NCI-H460 (cell line): ENCODE measurements at regions not wholly inside any gene's neighbourhood (a gene's known extent, or its start where the extent isn't known, plus 50 kb on each side); places are given as distances from the start of the nearest gene placed in this dataset.

Experiments
- DNase-seq: peaks from one replicate; pipeline ENCODE4 v3.0.0-alpha.2; 2016; ENCODE audit warnings: low read depth; ENCODE audit errors: extremely low read depth

GRCh38 chr3:168341956-168342936 lies 246.5 kb upstream of the GOLIM4 start:
- peak; percentile 48 for DNase-seq

- no peak for DNase-seq
Measured at GRCh38 chr3:168341192-168341815, 245.6 kb upstream of the GOLIM4 start.

- no peak for DNase-seq
Measured at GRCh38 chr3:168338161-168338560, 242.4 kb upstream of the GOLIM4 start.

GRCh38 chr3:168336276-168336675 lies 240.6 kb upstream of the GOLIM4 start:
- no peak for DNase-seq

- no peak for DNase-seq
Measured at GRCh38 chr3:168333410-168333935, 237.7 kb upstream of the GOLIM4 start.

- DNase-seq, result no peak
Measured at GRCh38 chr3:168331756-168332155, 236.0 kb upstream of the GOLIM4 start.

- DNase-seq, result no peak
Measured at GRCh38 chr3:168330983-168331382, 235.3 kb upstream of the GOLIM4 start.

- DNase-seq, result no peak
Measured at GRCh38 chr3:168327856-168328255, 232.1 kb upstream of the GOLIM4 start.

- no peak for DNase-seq
Measured at GRCh38 chr3:168325684-168326083, 230.0 kb upstream of the GOLIM4 start.

GRCh38 chr3:168322941-168323340 lies 227.2 kb upstream of the GOLIM4 start:
- no peak for DNase-seq

GRCh38 chr3:168314166-168314565 lies 218.4 kb upstream of the GOLIM4 start:
- DNase-seq, result no peak

GRCh38 chr3:168312984-168313383 lies 217.3 kb upstream of the GOLIM4 start:
- no peak for DNase-seq

GRCh38 chr3:168307893-168308292 lies 212.2 kb upstream of the GOLIM4 start:
- DNase-seq, result no peak

- DNase-seq, result no peak
Measured at GRCh38 chr3:168295027-168295426, 199.3 kb upstream of the GOLIM4 start.

- DNase-seq, result no peak
Measured at GRCh38 chr3:168292296-168292695, 196.6 kb upstream of the GOLIM4 start.

- no peak for DNase-seq
Measured at GRCh38 chr3:168289471-168290008, 193.8 kb upstream of the GOLIM4 start.

- no peak for DNase-seq
Measured at GRCh38 chr3:168288511-168289401, 193.0 kb upstream of the GOLIM4 start.

GRCh38 chr3:168285506-168285905 lies 189.8 kb upstream of the GOLIM4 start:
- DNase-seq, result no peak

GRCh38 chr3:168284728-168285127 lies 189.0 kb upstream of the GOLIM4 start:
- no peak for DNase-seq

GRCh38 chr3:168275662-168276061 lies 179.9 kb upstream of the GOLIM4 start:
- DNase-seq, result no peak
